Fibroblast of the aortic adventitia (primary cell): ENCODE measurements at regions not wholly inside any gene's neighbourhood (a gene's known extent, or its start where the extent isn't known, plus 50 kb on each side); places are given as distances from the start of the nearest gene placed in this dataset.

ENCODE experiments used
- DNase-seq: peaks from one replicate; pipeline ENCODE4 v3.0.0-alpha.2; 2010; ENCODE audit warnings: low read depth
- H3K4me3 ChIP-seq: 2 replicates; pipeline ENCODE4 v1.5.1; 2011; ENCODE audit warnings: low read depth, mild to moderate bottlenecking, control low read depth, low read length, moderate library complexity
- CTCF ChIP-seq: IDR thresholded peaks from 2 replicates; pipeline ENCODE4 v1.5.1; 2011; ENCODE audit warnings: mild to moderate bottlenecking, low read length, control low read depth, inconsistent platforms; ENCODE audit not compliant: insufficient read depth

- H3K4me3 ChIP-seq: no peak overlapping the region
- no peak for TF ChIP-seq CTCF
- DNase-seq: no peak
Measured at GRCh38 chr6:159578629-159579028, 114.4 kb downstream of the SOD2 start.

- no peak for TF ChIP-seq CTCF
- DNase-seq: peak; percentile 7
- H3K4me3 ChIP-seq: no peak overlapping the region
Measured at GRCh38 chr6:159577564-159577963, 115.5 kb downstream of the SOD2 start.

GRCh38 chr6:159572439-159573110 is 120.5 kb downstream of the SOD2 start:
- no peak for TF ChIP-seq CTCF
- peak; percentile 14 for DNase-seq
- no peak overlapping the region for H3K4me3 ChIP-seq

- H3K4me3 ChIP-seq: no peak overlapping the region
- DNase-seq: no peak
- TF ChIP-seq CTCF: no peak
Measured at GRCh38 chr6:159565181-159565710, 127.8 kb downstream of the SOD2 start.

GRCh38 chr6:159564456-159564855 is 128.6 kb downstream of the SOD2 start:
- no peak overlapping the region for H3K4me3 ChIP-seq
- DNase-seq: no peak
- TF ChIP-seq CTCF: no peak

- no peak for TF ChIP-seq CTCF
- no peak for DNase-seq
- H3K4me3 ChIP-seq: no peak overlapping the region
Measured at GRCh38 chr6:159557031-159557430, 136.0 kb downstream of the SOD2 start.
